GM21717 (cell line): ENCODE measurements at regions not wholly inside any gene's neighbourhood (a gene's known extent, or its start where the extent isn't known, plus 50 kb on each side); places are given as distances from the start of the nearest gene placed in this dataset.

Experiments
- ATAC-seq: cut with Tn5 transposase; IDR thresholded peaks from one replicate; pipeline ENCODE4 v1.9.1; 2021; ENCODE audit warnings: mild to moderate bottlenecking, moderate library complexity; ENCODE audit not compliant: unreplicated experiment

- no peak for ATAC-seq
Observed at GRCh38 chr15:93298901-93299300, 209.9 kb upstream of the RGMA start.

DNA sequence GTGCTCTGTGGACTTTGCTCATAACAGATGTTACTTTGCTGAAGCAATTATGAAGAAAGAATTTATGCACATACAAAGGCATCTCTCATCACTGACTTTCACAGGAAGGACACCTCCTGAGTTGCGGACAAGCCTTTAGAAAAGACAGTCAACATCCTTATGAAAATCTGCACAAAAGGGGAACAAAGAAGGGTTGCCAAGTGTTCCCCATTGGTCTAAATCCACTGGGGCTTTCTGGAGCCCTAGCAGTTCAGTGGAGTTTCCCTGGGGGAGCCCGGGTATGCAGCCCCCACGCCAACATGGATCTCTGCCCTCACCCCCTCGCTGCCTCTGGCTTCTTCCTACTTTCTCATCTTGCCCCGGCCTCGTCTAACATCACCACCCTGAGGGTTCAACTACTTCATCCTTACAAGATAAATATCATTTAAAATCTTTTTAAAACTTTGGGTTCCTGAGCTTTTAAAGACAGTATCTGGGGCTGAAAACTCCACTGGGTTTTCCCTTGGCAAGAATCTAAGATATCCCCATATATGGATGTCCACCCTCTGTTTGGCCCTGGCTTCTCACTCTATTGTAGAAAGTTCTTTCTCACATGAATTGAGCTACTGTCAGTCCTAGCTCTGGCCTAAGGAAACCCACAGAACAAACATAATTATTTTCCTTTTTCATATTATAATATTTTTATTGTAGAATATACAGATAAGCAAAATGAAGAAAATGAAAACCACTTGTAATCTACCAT lies 207.9 kb upstream of the RGMA start:
- ATAC-seq, result no peak

DNA sequence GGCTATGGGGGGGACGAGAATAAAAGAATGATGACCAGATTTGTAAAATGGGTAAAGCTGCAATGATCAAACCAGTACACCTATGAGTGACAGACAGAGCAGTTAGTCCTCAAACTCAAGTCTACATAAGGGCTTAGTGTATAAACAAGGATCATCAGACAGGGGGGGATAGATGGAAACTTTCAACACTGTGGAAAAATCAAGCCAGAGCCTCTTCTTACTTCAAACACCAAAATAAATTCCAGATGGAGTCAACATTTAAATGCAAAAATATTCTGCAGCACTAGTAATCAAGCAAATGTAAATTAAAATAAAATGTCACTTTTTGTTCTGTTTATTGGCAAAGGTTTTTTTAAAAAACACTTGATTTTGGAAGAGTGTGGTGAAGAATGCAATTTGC lies 205.9 kb upstream of the RGMA start:
- ATAC-seq, result no peak

GRCh38 chr15:93294066-93294465 lies 205.1 kb upstream of the RGMA start:
- ATAC-seq, result no peak

- no peak for ATAC-seq
Observed at GRCh38 chr15:93291380-93291779, 202.4 kb upstream of the RGMA start.

DNA sequence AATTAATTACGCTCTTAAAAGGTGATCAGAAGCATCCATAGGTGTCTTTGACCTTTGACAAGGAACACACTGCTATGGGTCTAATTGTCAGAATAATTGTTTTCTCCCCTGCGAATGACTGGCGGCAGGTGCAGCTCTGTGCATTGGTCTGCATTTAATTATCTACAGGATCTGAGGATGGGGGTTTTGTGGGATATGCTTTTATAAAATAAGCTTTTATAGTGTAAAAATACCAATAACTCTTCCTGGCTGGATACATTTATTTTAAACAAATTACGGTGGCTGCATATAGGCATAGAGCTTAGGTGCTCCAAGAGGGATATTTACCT lies 201.6 kb upstream of the RGMA start:
- ATAC-seq, result no peak

DNA sequence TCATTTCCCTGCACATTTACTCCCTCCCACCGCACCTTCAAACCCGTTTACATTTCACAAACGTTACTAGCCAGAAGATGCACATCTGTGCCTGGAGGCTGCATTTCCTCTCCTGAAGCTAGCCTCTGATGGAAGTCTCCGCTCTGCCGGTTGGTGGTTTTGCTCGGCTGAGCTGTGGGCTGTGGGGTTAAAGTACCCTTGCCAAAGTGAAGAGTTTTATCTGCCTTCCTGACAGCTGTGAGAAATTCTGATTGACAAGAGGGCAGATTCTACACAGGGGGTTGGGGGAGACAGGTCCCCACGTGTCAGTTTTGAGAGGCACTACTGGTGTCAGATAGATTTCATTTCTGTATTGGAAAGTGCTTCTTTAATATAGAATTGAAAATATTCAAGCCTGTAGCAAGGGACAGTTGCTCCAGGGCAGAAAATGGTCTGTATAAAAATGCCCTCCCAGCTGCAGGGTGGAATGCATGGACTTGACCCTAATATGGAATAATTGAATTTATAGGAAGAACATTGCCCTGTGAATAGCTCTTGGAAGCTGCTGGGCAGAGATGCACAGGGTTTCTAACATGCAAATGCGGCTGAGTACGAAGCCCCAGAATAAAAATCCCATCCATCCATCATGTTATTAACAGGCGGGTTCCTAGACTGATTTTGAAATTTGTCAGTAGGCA lies 201.1 kb upstream of the RGMA start:
- no peak for ATAC-seq

- no peak for ATAC-seq
Observed at GRCh38 chr15:93288728-93289294, 199.8 kb upstream of the RGMA start.

DNA sequence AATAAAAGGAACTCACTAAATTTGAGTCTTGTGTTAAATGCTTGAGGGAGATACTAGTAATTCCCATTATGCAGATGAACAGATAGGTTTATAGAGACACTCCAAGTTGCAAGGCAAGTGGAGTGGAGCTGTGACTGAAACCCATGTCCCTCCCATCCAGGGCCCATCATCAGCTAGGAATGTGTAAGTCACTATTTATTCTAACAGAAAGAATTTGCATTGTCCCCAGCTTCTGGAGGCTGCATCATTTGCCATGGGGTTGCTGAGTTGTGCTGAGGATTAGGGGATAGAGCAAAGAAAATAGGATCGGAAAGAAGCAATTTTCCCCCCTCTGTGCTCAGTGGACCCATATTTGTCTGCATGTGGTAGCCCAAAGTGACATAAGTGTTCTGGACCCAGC lies 197.4 kb upstream of the RGMA start:
- ATAC-seq, result no peak

- no peak for ATAC-seq
Observed at GRCh38 chr15:93283854-93284253, 194.8 kb upstream of the RGMA start.

- no peak for ATAC-seq
Observed at GRCh38 chr15:93282808-93283207, 193.8 kb upstream of the RGMA start.

DNA sequence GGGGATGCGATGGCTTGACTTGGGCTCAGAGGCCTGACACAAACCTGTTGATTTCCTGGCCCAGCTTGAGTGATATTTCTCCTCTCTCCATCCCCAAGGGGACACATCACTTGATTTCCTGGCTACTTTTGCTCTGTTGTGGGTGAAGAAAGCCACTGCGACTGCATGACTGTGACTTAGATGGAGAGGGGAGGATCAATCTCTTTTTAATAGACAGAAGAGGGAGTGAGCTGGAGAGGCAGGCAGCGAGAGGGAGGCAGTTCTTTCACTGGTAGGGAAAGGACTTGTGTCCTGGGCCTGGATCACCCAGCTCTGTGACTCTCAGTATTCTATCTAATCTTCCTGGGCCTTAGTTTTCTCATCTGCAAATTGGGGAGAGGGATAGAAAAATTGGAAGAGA lies 189.8 kb upstream of the RGMA start:
- ATAC-seq, result no peak

DNA sequence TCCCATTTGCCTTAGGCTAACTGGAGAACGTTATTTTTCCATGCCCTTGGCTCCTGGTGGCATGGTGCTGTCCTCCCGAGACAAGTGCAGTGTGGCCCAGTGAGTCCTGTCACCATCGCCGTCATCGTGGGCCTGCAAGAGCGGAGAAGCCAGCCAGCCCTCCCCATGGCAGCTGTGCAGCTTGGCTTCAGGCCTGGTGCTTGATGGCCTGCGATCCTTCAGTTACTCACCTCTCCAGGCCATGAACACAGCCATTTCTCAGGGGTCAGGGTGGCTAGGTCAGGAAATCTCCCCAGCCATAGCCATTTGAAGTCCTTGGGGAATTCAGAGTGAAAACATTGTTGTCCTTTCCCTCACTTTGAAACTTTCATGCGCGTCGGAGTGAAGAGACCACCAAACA lies 189.0 kb upstream of the RGMA start:
- no peak for ATAC-seq

DNA sequence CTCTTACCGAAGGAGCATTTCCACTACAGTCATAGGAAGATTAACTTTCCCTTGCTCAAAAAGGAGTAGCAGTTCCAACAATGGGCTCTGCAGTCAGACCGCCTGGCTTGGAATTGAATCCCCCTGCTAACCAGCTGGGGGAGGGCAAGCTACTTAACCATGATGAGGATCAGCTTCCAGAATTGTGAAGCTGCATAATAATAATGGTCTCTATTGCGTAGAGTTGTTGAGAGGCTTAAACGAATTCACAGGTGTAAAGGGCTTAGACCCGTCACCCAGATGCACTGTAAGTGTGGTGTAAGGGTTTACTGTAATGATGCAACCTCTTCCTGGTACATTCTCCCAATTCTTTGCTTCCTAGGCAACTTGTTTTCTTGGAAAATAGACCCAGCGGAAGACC lies 185.2 kb upstream of the RGMA start:
- ATAC-seq, result no peak

- ATAC-seq, result no peak
Observed at GRCh38 chr15:93271871-93272270, 182.9 kb upstream of the RGMA start.

GRCh38 chr15:93270937-93271467 lies 182.0 kb upstream of the RGMA start:
- ATAC-seq, result no peak

- ATAC-seq, result no peak
Observed at GRCh38 chr15:93268066-93268465, 179.1 kb upstream of the RGMA start.

GRCh38 chr15:93266291-93266690 lies 177.3 kb upstream of the RGMA start:
- ATAC-seq, result no peak

- ATAC-seq, result no peak
Observed at GRCh38 chr15:93265111-93265556, 176.1 kb upstream of the RGMA start.

GRCh38 chr15:93261845-93262244 lies 172.8 kb upstream of the RGMA start:
- no peak for ATAC-seq

DNA sequence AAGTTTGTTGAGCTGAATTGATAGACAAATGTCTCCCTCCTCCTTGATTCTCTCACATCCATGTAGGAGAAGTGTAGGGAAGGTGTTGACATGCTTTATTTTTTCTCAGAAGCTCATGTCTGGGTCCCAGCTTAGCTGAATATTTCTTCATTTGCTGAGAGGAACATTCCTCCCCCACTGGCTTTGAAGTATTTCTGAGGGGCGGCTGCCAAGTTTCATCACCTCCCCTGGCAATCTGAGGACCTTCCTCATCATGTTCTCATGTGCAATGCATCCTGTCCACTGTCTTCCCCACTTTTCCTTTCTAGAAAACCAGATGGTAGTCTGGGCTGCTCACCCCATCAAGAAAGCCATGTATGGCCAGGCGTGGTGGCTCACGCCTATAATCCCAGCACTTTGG lies 168.9 kb upstream of the RGMA start:
- ATAC-seq, result no peak

- no peak for ATAC-seq
Observed at GRCh38 chr15:93253681-93254080, 164.7 kb upstream of the RGMA start.
